HEK293T (cell line): ENCODE measurements at regions not wholly inside any gene's neighbourhood (a gene's known extent, or its start where the extent isn't known, plus 50 kb on each side); places are given as distances from the start of the nearest gene placed in this dataset.
"Not testable (repeated sequence)": the region's sequence is repeated elsewhere in the genome, so short reads cannot be mapped to it uniquely, and the experiment has no call there.

ENCODE experiments used
- ARNT ChIP-seq: fragments of 450-650 bp; IDR thresholded peaks from 2 replicates; pipeline ENCODE4 v1.6.1; 2017; ENCODE audit warnings: mild to moderate bottlenecking
- BHLHE40 ChIP-seq: fragments of 450-650 bp; IDR thresholded peaks from 2 replicates; pipeline ENCODE4 v1.6.1; 2016; ENCODE audit warnings: mild to moderate bottlenecking, moderate library complexity, borderline replicate concordance
- ELF4 ChIP-seq: fragments of 450-650 bp; IDR thresholded peaks from 2 replicates; pipeline ENCODE4 v1.6.1; 2017; ENCODE audit warnings: antibody characterized with exemption
- FOXA1 ChIP-seq: fragments of 450-650 bp; IDR thresholded peaks from 2 replicates; pipeline ENCODE4 v1.6.1; 2016; ENCODE audit warnings: mild to moderate bottlenecking
- FOXK2 ChIP-seq: fragments of 450-650 bp; IDR thresholded peaks from 2 replicates; pipeline ENCODE4 v1.6.1; 2016; ENCODE audit warnings: mild to moderate bottlenecking
- FOXM1 ChIP-seq: fragments of 450-650 bp; IDR thresholded peaks from 2 replicates; pipeline ENCODE4 v1.6.1; 2017; ENCODE audit warnings: mild to moderate bottlenecking, borderline replicate concordance
- HDGF ChIP-seq: fragments of 450-650 bp; IDR thresholded peaks from 2 replicates; pipeline ENCODE4 v1.6.1; 2017; ENCODE audit warnings: antibody characterized with exemption, borderline replicate concordance
- L3MBTL2 ChIP-seq: fragments of 450-650 bp; conservative IDR thresholded peaks from 2 replicates; pipeline ENCODE4 v1.6.1; 2016; ENCODE audit warnings: mild to moderate bottlenecking
- NFRKB ChIP-seq: fragments of 450-650 bp; IDR thresholded peaks from 2 replicates; pipeline ENCODE4 v1.6.1; 2016; ENCODE audit warnings: mild to moderate bottlenecking, moderate library complexity
- SP1 ChIP-seq: fragments of 450-650 bp; IDR thresholded peaks from 2 replicates; pipeline ENCODE4 v1.6.1; 2017
- SUZ12 ChIP-seq: fragments of 450-650 bp; IDR thresholded peaks from 2 replicates; pipeline ENCODE4 v1.6.1; 2016; ENCODE audit warnings: mild to moderate bottlenecking
- TARDBP ChIP-seq: fragments of 450-650 bp; IDR thresholded peaks from 2 replicates; pipeline ENCODE4 v1.6.1; 2016
- ZNF384 ChIP-seq: fragments of 450-650 bp; IDR thresholded peaks from 2 replicates; pipeline ENCODE4 v1.6.1; 2016
- TF ChIP-seq, protein P1 (sequence below): fragments of 450-650 bp; IDR thresholded peaks from 2 replicates; pipeline ENCODE4 v1.6.1; 2016

DNA sequence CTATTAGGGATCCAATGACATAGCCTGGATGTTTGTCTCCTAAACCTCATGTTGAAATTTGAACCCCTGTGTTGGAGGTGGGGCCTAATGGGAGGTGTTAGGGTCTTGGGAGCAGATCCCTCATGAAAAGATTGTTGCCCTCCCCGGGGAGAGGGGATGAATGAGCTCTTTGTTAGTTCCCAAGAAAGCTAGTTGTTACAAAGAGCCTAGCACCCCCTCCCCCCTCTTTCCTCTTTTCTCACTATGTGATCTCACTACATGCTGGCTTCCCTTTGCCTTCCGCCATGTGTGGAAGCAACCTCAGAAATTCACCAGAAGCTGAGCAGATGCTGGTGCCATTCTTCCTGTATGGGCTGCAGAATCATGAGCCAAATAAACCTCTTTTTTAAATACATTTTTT is 123.2 kb downstream of the SPATA31A6 start:
- not testable (repeated sequence) for TF ChIP-seq ELF4, L3MBTL2, SP1, FOXK2, SUZ12, ARNT, FOXA1, TARDBP, FOXM1, ZNF384, HDGF, NFRKB, BHLHE40
- TF ChIP-seq, protein P1, sequence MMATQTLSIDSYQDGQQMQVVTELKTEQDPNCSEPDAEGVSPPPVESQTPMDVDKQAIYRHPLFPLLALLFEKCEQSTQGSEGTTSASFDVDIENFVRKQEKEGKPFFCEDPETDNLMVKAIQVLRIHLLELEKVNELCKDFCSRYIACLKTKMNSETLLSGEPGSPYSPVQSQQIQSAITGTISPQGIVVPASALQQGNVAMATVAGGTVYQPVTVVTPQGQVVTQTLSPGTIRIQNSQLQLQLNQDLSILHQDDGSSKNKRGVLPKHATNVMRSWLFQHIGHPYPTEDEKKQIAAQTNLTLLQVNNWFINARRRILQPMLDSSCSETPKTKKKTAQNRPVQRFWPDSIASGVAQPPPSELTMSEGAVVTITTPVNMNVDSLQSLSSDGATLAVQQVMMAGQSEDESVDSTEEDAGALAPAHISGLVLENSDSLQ, result not testable (repeated sequence)
